Body of pancreas (tissue), 4 donors: ENCODE measurements at regions not wholly inside any gene's neighbourhood (a gene's known extent, or its start where the extent isn't known, plus 50 kb on each side); places are given as distances from the start of the nearest gene placed in this dataset.

ENCODE experiments used
- ATAC-seq: fragments of 150-250 bp; one replicate; pipeline ENCODE4 v1.9.1; 2016
- DNase-seq, 4 donors: peaks; one replicate each; pipeline ENCODE4 v3.0.0-alpha.2; 2019
- H3K27ac ChIP-seq, 4 donors: fragments of 200-600 bp; sonication (generic); 1 replicate in 3 of 4; 2 replicates in 1 of 4; pipeline versions ENCODE4 v1.5.1 to v1.6.1; 2016 to 2019; ENCODE audit warnings: mild to moderate bottlenecking in 1 of 4, mixed read lengths in 1 of 4, moderate library complexity in 1 of 4
- H3K27me3 ChIP-seq, 2 donors: fragments of 200-600 bp; sonication (generic); one replicate each; pipeline ENCODE4 v1.6.0; 2016; ENCODE audit warnings: mild to moderate bottlenecking in 1 of 2
- H3K36me3 ChIP-seq, 2 donors: fragments of 200-600 bp; sonication (generic); replicated peaks in 1 of 2; 2 replicates each; pipeline ENCODE4 v1.5.1; 2016; ENCODE audit warnings: low read depth in 2 of 2; ENCODE audit not compliant: insufficient read depth in 1 of 2
- H3K4me1 ChIP-seq: fragments of 200-600 bp; sonication (generic); one replicate; pipeline ENCODE4 v1.6.0; 2016
- H3K4me3 ChIP-seq, 2 donors: fragments of 200-600 bp; sonication (generic); 1 replicate in 1 of 2; 2 replicates in 1 of 2; pipeline ENCODE4 v1.5.1; 2016 to 2019
- H3K9me3 ChIP-seq, 3 donors: fragments of 200-600 bp; sonication (generic); 1 replicate in 2 of 3; 2 replicates in 1 of 3; pipeline ENCODE4 v1.5.1; 2016
- CTCF ChIP-seq, 7 experiments: fragments of 450-650 bp in 4 of 7; fragments of 200-600 bp in 3 of 7; sonication (generic) in 3 of 7; IDR thresholded peaks; one replicate each; pipeline ENCODE4 v1.5.1; 2016 to 2019; ENCODE audit warnings: antibody characterized with exemption in 7 of 7
- POLR2A ChIP-seq, 3 donors: fragments of 450-650 bp; IDR thresholded peaks; one replicate each; pipeline ENCODE4 v1.6.1; 2016; ENCODE audit warnings: antibody characterized with exemption in 3 of 3, mild to moderate bottlenecking in 2 of 3
- WGBS, 2 donors: methylation state at CpG; one replicate each; pipeline ENCODE4 v1.1.5; 2017; 5-methylcytosine and 5-hydroxymethylcytosine counted together
- intact Hi-C: fragments of 100-400 bp; cut with DNase I; formaldehyde crosslinking; loops from one replicate; pipeline ENCODE4 v1.15.1; 2023

GRCh38 chr3:117302428-117302827 lies 592.8 kb downstream of the TUSC7 start:
- DNase-seq (no peak), ATAC-seq (no peak)
- 52 to 58% methylated on average over 7 of the region's 7 CpGs for WGBS, 2 donors
- H3K9me3 ChIP-seq: no peaks in the 10 kb centered on the region
- H3K27me3 ChIP-seq: no peaks in the 10 kb centered on the region
- intact Hi-C loops: no loop called here
- H3K4me3 ChIP-seq: no peak overlapping the region
- TF ChIP-seq CTCF (IDR thresholded peaks at IDR 0.05): no peak
- no peak for TF ChIP-seq POLR2A (IDR thresholded peaks at IDR 0.05)
- H3K36me3 ChIP-seq: no peaks in the 10 kb centered on the region
- H3K4me1 ChIP-seq: no peaks in the 10 kb centered on the region
- no peak overlapping the region for H3K27ac ChIP-seq

GRCh38 chr3:117303443-117303842 lies 593.9 kb downstream of the TUSC7 start:
- H3K27ac ChIP-seq: no peak overlapping the region
- TF ChIP-seq POLR2A (IDR thresholded peaks at IDR 0.05): no peak
- no peak for TF ChIP-seq CTCF (IDR thresholded peaks at IDR 0.05)
- DNase-seq (no peak), ATAC-seq (no peak)
- 85 to 91% methylated on average over 1 of the region's 1 CpG for WGBS, 2 donors
- H3K27me3 ChIP-seq: no peaks in the 10 kb centered on the region
- H3K4me1 ChIP-seq: no peaks in the 10 kb centered on the region
- intact Hi-C loops: no loop called here
- no peak overlapping the region for H3K4me3 ChIP-seq
- H3K9me3 ChIP-seq: no peaks in the 10 kb centered on the region
- H3K36me3 ChIP-seq: no peaks in the 10 kb centered on the region

- Histone ChIP-seq H3K27me3 (no peaks in the 10 kb centered on the region), H3K9me3 (no peaks in the 10 kb centered on the region), H3K4me1 (no peaks in the 10 kb centered on the region), H3K27ac (no peak overlapping the region), H3K4me3 (no peak overlapping the region), H3K36me3 (no peaks in the 10 kb centered on the region)
- TF ChIP-seq POLR2A (IDR thresholded peaks at IDR 0.05) (no peak), CTCF (IDR thresholded peaks at IDR 0.05) (no peak)
- intact Hi-C loops: no loop called here
- WGBS, 2 donors: 46 to 50% methylated on average over 2 of the region's 2 CpGs
- no peak for ATAC-seq
- no peak for DNase-seq
Measured at GRCh38 chr3:117304681-117305080, 595.1 kb downstream of the TUSC7 start.

- ATAC-seq (no peak), DNase-seq (no peak)
- 63 to 85% methylated on average over 1 of the region's 1 CpG for WGBS, 2 donors
Measured at GRCh38 chr3:117305681-117306080, 596.1 kb downstream of the TUSC7 start.

More at GRCh38 chr3:117305681-117306080, 596.1 kb downstream of the TUSC7 start:
- no peak overlapping the region for H3K4me3 ChIP-seq
- TF ChIP-seq CTCF (IDR thresholded peaks at IDR 0.05): no peak
- no peak for TF ChIP-seq POLR2A (IDR thresholded peaks at IDR 0.05)
- H3K9me3 ChIP-seq: no peaks in the 10 kb centered on the region
- no peaks in the 10 kb centered on the region for H3K4me1 ChIP-seq
- no peaks in the 10 kb centered on the region for H3K27me3 ChIP-seq
- H3K27ac ChIP-seq: no peak overlapping the region
- H3K36me3 ChIP-seq: no peaks in the 10 kb centered on the region
- intact Hi-C loops: no loop called here
